ENCODE measurements at regions not wholly inside any gene's neighbourhood (a gene's known extent, or its start where the extent isn't known, plus 50 kb on each side); places are given as distances from the start of the nearest gene placed in this dataset.
"Not testable (repeated sequence)": the region's sequence is repeated elsewhere in the genome, so short reads cannot be mapped to it uniquely, and the experiment has no call there.

GRCh38 chr9:93879662-93880407, 75.3 kb downstream of the BARX1 start:
- not testable (repeated sequence) for DNase-seq (ENCODE audit: low read depth)

- DNase-seq (ENCODE audit: low read depth): no peak
Measured at GRCh38 chr9:93875330-93875729, 79.8 kb downstream of the BARX1 start.

- no peak for DNase-seq (ENCODE audit: low read depth)
Measured at GRCh38 chr9:93874242-93874641, 80.9 kb downstream of the BARX1 start.

- DNase-seq (ENCODE audit: low read depth): no peak
Measured at GRCh38 chr9:93871286-93871685, 83.9 kb downstream of the BARX1 start.

DNA sequence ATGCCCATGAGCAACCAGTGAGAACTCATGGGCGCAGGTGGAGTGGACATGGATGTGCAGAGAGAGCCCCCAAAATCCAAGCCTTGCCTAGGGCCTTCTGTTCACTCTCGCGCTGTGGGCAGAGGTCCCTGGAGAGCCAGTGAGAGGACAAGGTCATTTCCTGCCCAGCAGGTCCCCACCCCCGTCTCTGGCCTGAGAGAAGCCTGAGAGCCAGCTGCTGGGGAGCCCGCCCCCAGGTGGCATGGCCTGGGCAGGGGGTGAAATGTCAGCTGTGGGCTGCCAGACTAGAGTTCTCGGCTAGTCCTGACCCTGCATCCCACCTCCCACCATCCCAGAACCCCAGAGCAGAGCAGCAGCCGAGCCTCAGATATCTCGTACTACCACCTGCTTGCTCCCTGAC, 85.3 kb downstream of the BARX1 start:
- no peak for DNase-seq (ENCODE audit: low read depth)

- no peak for DNase-seq (ENCODE audit: low read depth)
Measured at GRCh38 chr9:93869088-93869487, 86.1 kb downstream of the BARX1 start.

- no peak for DNase-seq (ENCODE audit: low read depth)
Measured at GRCh38 chr9:93865716-93866115, 89.4 kb downstream of the BARX1 start.

DNA sequence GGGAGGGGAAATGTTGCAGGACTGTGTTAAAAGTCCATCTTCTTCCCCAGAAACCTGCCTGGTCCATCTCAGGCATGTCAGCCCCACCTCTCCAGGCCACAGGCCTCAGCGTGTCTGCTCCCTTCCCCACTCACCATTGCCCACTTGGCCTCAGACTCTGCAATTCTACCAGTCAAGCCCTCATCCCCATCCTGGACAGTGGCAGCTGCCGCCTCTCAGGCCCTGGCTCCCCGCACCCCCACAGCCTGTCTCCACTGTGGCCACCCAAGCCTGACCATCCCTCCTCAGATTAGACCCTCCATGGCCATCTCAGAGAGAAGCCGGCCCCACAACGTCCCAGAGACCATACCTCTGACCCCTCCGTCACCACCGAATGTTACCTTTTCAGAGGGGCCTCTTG, 89.9 kb downstream of the BARX1 start:
- DNase-seq (ENCODE audit: low read depth): no peak

DNA sequence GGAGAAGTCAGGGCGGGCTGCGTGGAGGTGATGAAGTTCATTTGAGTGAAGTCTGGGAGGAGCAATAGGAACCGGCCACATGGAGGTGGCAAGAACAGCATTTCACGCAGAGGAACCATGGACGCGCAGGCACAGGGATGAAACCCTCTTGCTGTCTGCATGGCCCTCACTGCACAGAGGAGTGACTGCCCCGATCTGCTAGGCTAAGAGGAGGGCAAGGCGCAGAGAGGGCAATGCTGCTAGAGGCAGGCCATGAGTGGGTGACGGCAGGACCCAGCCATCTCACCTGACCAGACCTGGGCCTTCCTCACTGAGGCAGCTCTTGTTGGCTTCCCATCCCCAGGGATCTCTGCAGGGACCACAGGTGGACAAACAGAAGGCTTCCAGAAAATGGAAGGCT, 90.3 kb downstream of the BARX1 start:
- DNase-seq (ENCODE audit: low read depth): no peak

- no peak for DNase-seq (ENCODE audit: low read depth)
Measured at GRCh38 chr9:93864032-93864431, 91.1 kb downstream of the BARX1 start.

- DNase-seq (ENCODE audit: low read depth): no peak
Measured at GRCh38 chr9:93862877-93863545, 92.1 kb downstream of the BARX1 start.

GRCh38 chr9:93861736-93862358, 93.3 kb downstream of the BARX1 start:
- DNase-seq (ENCODE audit: low read depth): no peak

- no peak for DNase-seq (ENCODE audit: low read depth)
Measured at GRCh38 chr9:93860694-93861658, 94.2 kb downstream of the BARX1 start.

GRCh38 chr9:93859431-93860215, 95.5 kb downstream of the BARX1 start:
- no peak for DNase-seq (ENCODE audit: low read depth)

- DNase-seq (ENCODE audit: low read depth): no peak
Measured at GRCh38 chr9:93857528-93857927, 97.6 kb downstream of the BARX1 start.

DNA sequence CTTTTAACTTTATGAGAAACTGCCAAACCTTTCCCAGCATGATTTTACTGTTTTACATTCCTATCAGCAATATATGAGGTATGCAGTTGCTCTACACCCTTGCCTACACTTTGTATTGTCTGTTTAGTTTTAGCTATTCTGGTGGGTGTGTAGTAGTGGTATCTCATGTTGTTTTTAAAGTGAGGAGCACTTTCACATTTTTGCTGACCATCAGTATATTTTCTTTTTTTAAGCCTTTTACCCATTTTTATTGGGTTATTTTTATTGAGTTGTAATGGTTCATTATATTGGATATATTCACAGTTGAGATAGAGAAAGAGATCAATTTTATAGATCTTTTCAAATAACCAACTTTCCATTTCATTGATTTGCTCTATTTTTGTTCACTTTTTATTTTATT, 102.4 kb downstream of the BARX1 start:
- DNase-seq (ENCODE audit: low read depth): no peak

DNA sequence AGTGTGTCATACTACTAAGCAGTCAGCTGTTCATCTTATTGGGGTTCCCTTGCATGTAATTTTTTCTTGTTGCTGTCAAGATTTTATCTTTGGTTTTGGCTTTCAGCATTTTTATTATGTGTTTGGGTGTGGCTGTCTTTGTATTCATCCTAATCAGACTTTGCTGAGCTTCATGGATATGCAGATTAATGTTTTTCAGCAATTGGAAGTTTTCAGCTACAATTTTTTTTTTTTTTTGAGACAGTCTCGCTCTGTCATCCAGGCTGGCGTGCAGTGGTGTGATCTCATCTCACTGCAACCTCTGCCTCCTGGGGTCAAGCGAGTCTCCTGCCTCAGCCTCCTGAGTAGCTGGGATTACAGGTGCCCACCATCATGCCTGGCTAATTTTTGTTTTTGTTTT, 108.8 kb downstream of the BARX1 start:
- DNase-seq (ENCODE audit: low read depth): no peak

DNA sequence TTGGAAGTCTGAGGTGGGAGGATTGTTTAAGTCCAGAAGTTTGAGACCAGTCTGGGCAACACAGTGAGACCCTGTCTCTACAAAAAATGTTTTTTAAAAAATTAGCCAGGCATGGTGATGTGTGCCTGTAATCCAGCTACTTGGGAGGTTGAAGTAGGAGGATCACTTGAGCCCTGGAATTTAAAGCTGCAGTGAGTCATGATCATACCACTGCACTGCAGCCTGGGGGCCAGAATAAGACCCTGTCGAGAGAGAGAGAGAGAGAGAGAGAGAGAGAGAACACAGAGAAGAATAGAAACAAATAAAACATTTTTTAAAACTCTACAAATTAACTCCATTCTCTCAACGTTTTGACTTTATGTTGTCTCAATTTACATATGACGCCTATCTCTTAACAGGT, 111.8 kb downstream of the BARX1 start:
- DNase-seq (ENCODE audit: low read depth): no peak

DNA sequence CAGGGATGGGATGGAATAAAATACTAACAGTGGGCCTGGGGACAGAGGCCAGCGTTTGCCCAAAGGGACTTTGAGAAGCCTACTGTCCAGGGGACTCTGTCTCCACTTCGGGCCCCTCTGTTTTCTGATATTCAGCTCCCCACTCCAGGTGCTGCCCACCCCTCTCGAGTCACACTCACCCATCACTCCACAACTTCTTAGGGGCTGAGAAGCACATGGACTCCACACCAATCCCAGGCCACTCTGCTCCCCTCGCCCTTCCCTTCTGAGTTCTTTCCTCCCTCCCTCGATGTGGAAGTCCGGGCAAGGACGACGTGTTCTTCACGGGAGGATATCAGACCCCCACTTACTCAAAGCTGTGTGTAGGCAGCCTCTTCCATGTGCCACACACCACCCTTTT, 124.5 kb downstream of the BARX1 start:
- DNase-seq (ENCODE audit: low read depth): no peak

DNA sequence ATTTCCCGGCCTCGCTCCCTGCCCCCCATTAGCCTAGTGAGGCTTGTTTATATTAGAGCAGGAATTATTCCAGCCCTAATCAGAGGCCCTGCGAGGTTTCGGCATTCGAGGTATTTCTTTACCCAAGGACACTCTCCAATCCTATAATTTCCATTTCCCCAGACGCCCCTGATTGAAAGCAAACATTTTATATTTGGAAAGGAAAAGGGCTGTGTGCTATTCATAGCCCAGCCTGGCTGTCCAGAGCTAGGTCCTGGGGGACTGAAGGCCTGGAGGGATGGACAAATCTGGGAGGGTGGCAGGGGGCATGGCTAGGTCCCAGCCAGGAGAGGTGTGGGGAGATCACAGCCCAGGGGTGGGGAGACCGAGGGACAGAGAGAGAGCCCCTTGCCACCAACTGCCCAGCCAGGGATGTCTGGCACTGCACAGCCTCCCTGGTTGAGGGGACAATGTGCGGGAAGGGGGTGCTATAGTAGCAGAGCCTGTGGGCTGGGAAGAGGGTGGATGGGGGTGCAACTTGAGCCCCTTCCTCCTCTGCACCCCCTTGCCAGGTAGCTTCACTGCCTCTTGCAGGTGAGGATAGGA, 125.1 kb downstream of the BARX1 start:
- DNase-seq (ENCODE audit: low read depth): no peak

Measured in stimulated activated CD8-positive, alpha-beta memory T cell treated with anti-CD3 and anti-CD28 coated beads, Interleukin-7, amount 100 ng/mL, for 24 hours (primary cell).